ENCODE measurements at regions not wholly inside any gene's neighbourhood (a gene's known extent, or its start where the extent isn't known, plus 50 kb on each side); places are given as distances from the start of the nearest gene placed in this dataset.

- Histone ChIP-seq H4K20me1 (ENCODE audit: insufficient read depth, poor library complexity, severe bottlenecking) (no peaks in the 10 kb centered on the region), H3K4me3 (no peak overlapping the region), H3K4me1 (ENCODE audit: insufficient read depth) (no peaks in the 10 kb centered on the region), H3K27me3 (no peaks in the 10 kb centered on the region), H3K36me3 (replicated peaks; ENCODE audit: insufficient read depth, low read depth) (no peaks in the 10 kb centered on the region), H3K27ac (no peak overlapping the region), H3K4me2 (no peak overlapping the region), H3K9me3 (ENCODE audit: low read depth) (no peaks in the 10 kb centered on the region), H3K79me2 (no peaks in the 10 kb centered on the region), H2AFZ (no peak overlapping the region), H3K9me2 (replicated peaks; ENCODE audit: insufficient read depth) (no peaks in the 10 kb centered on the region)
- DNase-seq (ENCODE audit: low spot score) = no peak
- WGBS (ENCODE audit: low lambda C conversion rate, missing lambda C conversion rate) = 41% methylated on average over 1 of the region's 1 CpG
- TF ChIP-seq EZH2 (IDR thresholded peaks at IDR 0.05; ENCODE audit: borderline replicate concordance) (no peak), CTCF (IDR thresholded peaks at IDR 0.05; ENCODE audit: poor library complexity) (no peak), EZH2phosphoT487 (IDR thresholded peaks at IDR 0.05; ENCODE audit: low read depth, severe bottlenecking, unreplicated experiment) (no peak)
Observed at GRCh38 chr6:93568169-93568568, 148.8 kb upstream of the EPHA7 start.

GRCh38 chr6:93567164-93567563 lies 147.8 kb upstream of the EPHA7 start:
- DNase-seq (ENCODE audit: low spot score) = no peak

GRCh38 chr6:93566285-93566684 lies 146.9 kb upstream of the EPHA7 start:
- no peak for DNase-seq (ENCODE audit: low spot score)
- Histone ChIP-seq H3K36me3 (replicated peaks; ENCODE audit: insufficient read depth, low read depth) (no peaks in the 10 kb centered on the region), H3K9me2 (replicated peaks; ENCODE audit: insufficient read depth) (no peaks in the 10 kb centered on the region), H3K27me3 (no peaks in the 10 kb centered on the region), H4K20me1 (ENCODE audit: insufficient read depth, poor library complexity, severe bottlenecking) (no peaks in the 10 kb centered on the region), H2AFZ (no peak overlapping the region), H3K79me2 (no peaks in the 10 kb centered on the region), H3K9me3 (ENCODE audit: low read depth) (no peaks in the 10 kb centered on the region), H3K4me3 (no peak overlapping the region), H3K4me1 (ENCODE audit: insufficient read depth) (no peaks in the 10 kb centered on the region), H3K4me2 (no peak overlapping the region), H3K27ac (no peak overlapping the region)
- 90% methylated on average over 8 of the region's 8 CpGs for WGBS (ENCODE audit: low lambda C conversion rate, missing lambda C conversion rate)
- no peak for TF ChIP-seq EZH2 (IDR thresholded peaks at IDR 0.05; ENCODE audit: borderline replicate concordance)
- TF ChIP-seq EZH2phosphoT487 (IDR thresholded peaks at IDR 0.05; ENCODE audit: low read depth, severe bottlenecking, unreplicated experiment) = no peak
- no peak for TF ChIP-seq CTCF (IDR thresholded peaks at IDR 0.05; ENCODE audit: poor library complexity)

More at GRCh38 chr6:93567164-93567563, 147.8 kb upstream of the EPHA7 start:
- WGBS (ENCODE audit: low lambda C conversion rate, missing lambda C conversion rate) = 83% methylated on average over 5 of the region's 5 CpGs
- H2AFZ ChIP-seq = no peak overlapping the region
- no peaks in the 10 kb centered on the region for H3K4me1 ChIP-seq (ENCODE audit: insufficient read depth)
- no peaks in the 10 kb centered on the region for H3K9me3 ChIP-seq (ENCODE audit: low read depth)
- H3K79me2 ChIP-seq = no peaks in the 10 kb centered on the region
- H3K9me2 ChIP-seq (replicated peaks; ENCODE audit: insufficient read depth) = no peaks in the 10 kb centered on the region
- H3K27ac ChIP-seq = no peak overlapping the region
- no peaks in the 10 kb centered on the region for H4K20me1 ChIP-seq (ENCODE audit: insufficient read depth, poor library complexity, severe bottlenecking)
- H3K36me3 ChIP-seq (replicated peaks; ENCODE audit: insufficient read depth, low read depth) = no peaks in the 10 kb centered on the region
- H3K4me3 ChIP-seq = no peak overlapping the region
- H3K4me2 ChIP-seq = no peak overlapping the region
- no peak for TF ChIP-seq EZH2 (IDR thresholded peaks at IDR 0.05; ENCODE audit: borderline replicate concordance)
- no peak for TF ChIP-seq EZH2phosphoT487 (IDR thresholded peaks at IDR 0.05; ENCODE audit: low read depth, severe bottlenecking, unreplicated experiment)
- no peak for TF ChIP-seq CTCF (IDR thresholded peaks at IDR 0.05; ENCODE audit: poor library complexity)
- no peaks in the 10 kb centered on the region for H3K27me3 ChIP-seq

- H3K4me3 ChIP-seq = no peak overlapping the region
- no peak overlapping the region for H3K4me2 ChIP-seq
- TF ChIP-seq CTCF (IDR thresholded peaks at IDR 0.05; ENCODE audit: poor library complexity) (no peak), EZH2phosphoT487 (IDR thresholded peaks at IDR 0.05; ENCODE audit: low read depth, severe bottlenecking, unreplicated experiment) (no peak), EZH2 (IDR thresholded peaks at IDR 0.05; ENCODE audit: borderline replicate concordance) (no peak)
- no peaks in the 10 kb centered on the region for H3K4me1 ChIP-seq (ENCODE audit: insufficient read depth)
- WGBS (ENCODE audit: low lambda C conversion rate, missing lambda C conversion rate) = 81% methylated on average over 1 of the region's 1 CpG
- H3K9me3 ChIP-seq (ENCODE audit: low read depth) = no peaks in the 10 kb centered on the region
- no peak for DNase-seq (ENCODE audit: low spot score)
- H4K20me1 ChIP-seq (ENCODE audit: insufficient read depth, poor library complexity, severe bottlenecking) = no peaks in the 10 kb centered on the region
- no peak overlapping the region for H3K27ac ChIP-seq
- no peaks in the 10 kb centered on the region for H3K79me2 ChIP-seq
- H3K36me3 ChIP-seq (replicated peaks; ENCODE audit: insufficient read depth, low read depth) = no peaks in the 10 kb centered on the region
- H2AFZ ChIP-seq = no peak overlapping the region
- no peaks in the 10 kb centered on the region for H3K27me3 ChIP-seq
- H3K9me2 ChIP-seq (replicated peaks; ENCODE audit: insufficient read depth) = no peaks in the 10 kb centered on the region
Observed at GRCh38 chr6:93562582-93562981, 143.2 kb upstream of the EPHA7 start.
